Pons (tissue), 1 donor: ENCODE measurements at regions not wholly inside any gene's neighbourhood (a gene's known extent, or its start where the extent isn't known, plus 50 kb on each side); places are given as distances from the start of the nearest gene placed in this dataset.

Source experiments
- DNase-seq: peaks from one replicate; pipeline ENCODE4 v3.0.0-alpha.2; 2016; ENCODE audit warnings: low spot score

DNA sequence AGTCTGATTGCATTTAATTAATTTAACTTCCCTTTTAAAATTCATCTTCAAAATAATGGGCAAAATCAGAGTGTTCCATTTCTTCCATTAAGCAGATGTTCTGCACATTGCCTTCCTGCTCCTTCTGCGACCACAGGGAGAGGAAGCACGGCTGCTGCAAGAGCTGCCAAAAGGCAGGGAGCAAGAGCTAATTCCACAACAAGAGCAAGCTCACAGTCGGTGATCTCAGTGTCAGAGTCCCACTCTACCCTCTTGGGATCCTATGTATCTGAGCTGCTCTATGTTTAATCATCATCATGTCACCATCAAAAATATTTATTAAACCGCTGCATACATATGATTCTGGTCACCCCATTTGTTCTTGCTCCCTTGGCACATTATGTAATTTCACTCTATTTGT is 255.3 kb upstream of the CAMK1G start:
- no peak for DNase-seq

DNA sequence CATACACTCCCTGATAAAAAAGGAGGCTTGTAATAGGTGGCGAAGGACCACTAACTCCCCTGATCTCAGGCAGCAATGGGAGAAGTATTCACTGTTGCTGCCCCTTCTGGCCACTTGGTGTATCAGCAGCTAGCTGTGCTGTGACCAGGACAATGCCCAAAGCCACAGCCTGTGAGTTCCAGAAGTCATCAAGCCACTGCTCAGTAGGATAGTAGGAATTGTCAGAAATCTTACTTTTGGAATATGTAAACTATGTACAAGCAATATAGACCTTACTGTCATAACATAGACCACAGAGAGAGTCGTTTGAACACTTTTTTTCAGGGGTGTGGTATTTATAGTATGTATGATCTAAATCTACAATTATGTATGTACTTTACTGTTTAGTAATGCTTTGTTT is 248.3 kb upstream of the CAMK1G start:
- DNase-seq = peak; percentile 31

DNA sequence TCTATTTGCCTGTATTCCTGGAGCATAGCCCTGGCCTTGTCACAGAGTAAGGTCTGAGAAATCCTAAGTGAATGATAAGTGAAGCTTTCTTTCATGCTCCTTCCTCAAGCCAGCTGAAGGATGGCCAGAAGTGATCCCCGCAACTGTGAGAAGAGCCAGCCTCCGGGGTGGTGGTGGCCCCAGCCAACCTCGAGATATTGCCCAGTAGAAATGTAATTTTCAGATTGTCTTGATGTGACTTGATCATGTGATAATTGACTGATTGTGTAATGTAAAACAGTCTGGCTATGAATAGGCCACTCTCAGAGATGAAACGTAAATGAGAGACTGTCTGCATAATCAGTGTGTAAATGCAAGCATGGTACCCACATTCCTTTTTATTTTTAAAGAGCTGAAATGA is 242.4 kb upstream of the CAMK1G start:
- no peak for DNase-seq

DNA sequence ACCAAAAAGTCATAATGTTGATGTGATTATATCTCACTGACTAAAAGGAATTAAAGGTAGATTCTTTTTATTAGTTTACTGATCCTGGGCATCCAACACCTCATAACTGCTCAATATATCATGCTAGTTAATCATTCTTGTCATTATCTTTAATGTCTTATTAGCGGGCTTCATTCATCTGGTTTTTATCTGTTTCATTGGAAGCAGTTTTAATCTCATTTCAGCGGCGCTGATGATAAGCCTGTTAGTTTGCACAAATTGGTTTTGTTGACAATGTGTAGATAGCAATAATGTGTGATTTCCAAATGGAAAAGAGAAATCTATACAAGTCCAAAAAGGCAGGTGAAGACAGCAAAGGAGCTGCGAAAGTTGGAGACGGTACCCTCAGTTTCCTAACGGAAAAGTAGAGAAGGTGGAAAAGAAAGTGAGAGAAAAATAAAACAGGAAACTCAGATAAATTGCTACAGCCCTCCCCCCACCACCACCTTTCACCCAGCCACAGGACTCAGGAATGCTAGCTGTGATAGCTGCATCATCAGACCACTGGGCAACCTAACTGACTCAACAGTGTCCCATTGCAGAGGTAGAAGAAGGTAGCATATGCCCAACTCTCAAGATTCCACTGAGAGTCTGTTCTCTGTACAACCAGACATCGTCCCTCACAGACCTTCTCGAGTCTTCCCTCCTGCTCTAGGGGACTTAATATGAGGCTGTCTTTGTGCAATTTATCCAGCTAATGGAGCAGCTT is 241.7 kb upstream of the CAMK1G start:
- DNase-seq = no peak

DNA sequence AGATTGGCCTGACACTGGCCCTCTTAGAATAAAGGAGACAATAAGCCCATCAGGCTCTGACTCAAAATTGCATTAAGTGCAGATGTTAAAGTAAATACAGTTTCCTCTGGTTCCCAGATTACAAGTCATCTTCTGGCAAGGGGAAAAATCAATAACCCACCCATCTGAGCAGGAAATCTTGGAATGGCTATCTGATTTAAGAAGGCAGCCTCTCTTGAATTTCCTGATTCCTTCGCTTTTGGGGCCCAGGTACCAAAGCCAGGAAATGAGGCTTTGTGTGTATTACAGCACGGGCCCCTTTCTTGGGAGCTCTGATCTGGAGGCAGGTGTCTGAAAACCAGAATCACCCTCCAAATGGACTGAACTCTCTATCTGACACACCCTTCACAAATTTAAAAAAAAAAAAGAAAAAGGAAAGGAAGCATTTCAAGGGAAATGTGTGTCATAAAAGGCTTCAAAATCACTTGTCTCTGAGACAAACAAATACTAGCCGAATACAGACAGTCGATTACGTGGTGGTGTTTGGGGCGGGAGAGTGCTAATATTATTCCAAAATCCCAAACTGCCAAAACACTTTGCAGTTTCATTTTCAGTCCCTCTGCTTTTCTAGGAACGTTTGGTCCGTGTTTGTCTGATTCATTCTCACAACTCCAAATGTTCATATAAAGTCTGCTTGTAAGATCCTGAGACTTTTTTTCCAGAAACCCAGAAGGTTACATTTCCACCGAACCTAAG is 240.9 kb upstream of the CAMK1G start:
- no peak for DNase-seq

DNA sequence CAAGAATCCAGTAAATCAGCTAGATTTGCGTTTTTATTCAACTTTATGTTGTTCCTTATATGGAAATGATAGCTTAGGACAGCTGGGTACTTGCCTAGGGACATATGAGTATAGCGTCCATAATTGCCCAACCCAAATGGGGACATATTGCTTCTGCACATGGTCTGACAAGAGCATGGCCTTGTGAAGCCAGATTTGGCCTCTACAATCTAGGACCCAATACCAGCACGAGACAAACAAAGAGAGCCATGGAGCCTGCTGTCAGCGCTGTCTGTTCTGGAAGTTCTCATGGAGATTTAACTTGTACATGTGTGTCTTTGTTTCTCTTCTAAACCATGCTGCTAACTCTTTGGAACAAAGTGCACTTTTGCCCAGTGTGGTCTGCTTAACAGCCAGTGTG is 240.0 kb upstream of the CAMK1G start:
- no peak for DNase-seq

DNA sequence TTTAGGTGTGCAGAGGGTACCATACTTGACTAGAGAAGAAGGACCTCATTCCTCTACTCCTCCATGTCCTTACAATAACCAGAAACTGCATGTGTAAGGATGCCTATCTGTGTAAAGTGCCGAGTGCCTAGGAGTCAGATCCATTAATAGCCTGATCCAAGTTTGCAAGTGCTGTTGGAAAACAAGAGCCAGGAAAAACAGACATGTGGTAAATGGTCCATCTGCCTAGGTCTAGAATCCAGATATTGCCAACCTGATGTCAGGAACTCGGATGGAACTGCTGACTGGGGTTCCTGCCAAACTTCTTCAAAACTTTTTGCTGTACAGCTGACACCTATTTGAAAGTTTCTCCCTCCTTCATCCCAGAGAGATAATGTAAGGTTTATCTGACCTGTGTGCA is 239.4 kb upstream of the CAMK1G start:
- DNase-seq = no peak

DNA sequence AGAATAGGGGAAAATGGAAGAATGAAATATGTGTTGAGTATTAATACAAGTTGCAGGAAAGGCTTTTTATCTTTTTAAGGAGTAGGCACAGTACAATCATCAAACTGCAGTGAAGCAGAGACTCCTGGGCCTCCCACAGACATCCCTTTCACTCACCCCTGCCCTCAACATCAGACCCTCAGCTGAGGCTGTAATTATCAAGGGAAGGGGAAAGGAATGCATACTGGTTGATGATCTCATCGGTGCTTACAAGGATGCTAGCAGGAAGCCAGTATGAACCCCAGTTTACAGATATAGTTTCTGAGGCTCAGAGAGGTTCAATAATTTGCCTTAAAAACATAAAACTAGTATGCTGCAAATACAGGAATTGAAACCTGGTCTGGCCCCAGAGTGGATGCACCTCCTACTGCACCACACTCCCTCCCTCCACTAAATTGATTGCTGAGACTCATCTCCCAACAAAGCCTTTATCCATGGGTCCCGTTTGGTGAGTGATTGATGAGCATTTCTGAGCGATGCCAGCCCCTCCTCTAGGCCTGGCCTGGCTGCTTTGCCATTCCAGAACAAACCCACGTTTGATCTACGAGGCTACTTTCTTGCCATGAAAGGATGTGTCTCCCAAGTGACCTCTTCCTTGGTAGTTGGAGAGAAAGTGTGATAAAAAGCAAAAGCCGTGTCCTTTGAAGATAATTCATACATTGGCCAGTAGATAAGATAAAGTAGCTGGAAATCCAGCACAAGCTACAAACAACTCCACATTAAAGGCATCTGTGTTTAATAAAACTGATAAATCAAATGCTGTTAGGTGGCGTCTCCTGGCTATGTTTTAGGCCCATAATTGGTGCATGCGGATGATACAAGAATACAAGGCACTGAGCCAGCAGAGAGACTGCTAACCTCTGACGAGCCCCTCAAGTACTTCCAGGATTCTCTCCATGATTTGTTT is 233.9 kb upstream of the CAMK1G start:
- no peak for DNase-seq

DNA sequence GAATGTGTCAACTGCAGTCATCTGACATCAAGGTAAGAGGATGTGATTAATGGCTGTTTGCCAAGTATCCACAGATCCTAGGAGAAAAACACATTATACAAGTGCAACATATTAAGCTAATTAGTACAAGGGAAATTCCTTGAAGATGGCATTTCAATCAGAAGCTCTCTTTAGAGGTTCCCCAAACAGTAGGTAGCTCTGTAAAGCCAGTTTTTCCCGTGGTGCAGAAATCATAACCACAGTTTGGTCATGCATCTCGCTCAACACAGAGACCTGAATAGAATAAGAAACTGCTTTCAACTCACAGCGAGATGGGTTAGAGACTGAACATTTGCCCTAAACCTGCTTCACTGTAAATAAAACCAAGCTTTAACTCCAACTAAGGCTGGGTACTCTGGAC is 230.5 kb upstream of the CAMK1G start:
- DNase-seq = no peak

DNA sequence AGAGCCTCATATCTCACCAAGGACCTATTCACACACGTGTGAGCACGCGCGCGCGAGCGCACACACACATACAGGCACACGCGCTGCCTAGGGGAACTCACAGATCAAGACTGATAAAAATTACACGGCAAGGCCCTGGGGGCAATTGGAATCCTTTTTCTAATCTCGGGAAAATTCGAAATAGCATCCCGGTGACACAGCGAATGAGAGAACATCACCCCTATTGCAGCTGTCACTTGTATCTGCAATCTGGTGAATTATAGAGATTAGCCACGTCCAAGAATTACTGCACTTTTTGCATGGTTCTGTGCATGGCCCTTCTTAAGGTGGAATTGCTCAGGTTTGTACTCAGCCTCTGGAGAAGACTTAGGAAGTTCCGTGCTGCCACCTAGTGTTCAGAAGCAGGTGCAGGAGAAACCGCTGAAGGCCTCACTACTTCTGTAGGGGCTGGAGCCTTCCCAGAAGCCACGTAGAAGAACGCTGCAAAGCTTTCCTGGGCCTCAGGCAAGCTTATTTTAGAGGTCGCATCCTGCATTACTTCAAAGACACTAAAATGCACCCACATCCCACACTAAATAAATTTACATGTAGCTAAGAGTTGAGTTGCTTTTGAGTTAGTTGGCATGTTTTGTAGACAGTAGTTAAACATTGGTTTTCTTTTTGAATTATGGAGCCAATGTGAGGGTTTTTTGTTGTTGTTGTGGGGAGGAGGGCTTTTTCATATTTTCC is 229.2 kb upstream of the CAMK1G start:
- DNase-seq = peak; percentile 88

DNA sequence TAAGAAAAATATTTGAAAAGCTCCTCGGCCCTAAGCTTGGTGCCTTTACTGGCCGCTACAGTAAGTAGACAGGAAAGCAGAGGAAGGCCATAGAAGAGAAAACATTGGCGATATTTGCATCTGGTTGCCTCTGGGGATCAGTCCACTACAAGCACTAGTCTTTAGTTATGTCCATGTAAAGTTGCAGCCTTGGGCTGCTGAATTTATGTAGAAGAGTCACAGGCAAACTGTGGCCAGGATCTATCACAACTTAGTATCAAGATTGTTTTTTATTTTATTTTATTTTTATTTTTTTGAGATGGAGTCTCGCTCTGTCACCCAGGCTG is 228.7 kb upstream of the CAMK1G start:
- no peak for DNase-seq

DNA sequence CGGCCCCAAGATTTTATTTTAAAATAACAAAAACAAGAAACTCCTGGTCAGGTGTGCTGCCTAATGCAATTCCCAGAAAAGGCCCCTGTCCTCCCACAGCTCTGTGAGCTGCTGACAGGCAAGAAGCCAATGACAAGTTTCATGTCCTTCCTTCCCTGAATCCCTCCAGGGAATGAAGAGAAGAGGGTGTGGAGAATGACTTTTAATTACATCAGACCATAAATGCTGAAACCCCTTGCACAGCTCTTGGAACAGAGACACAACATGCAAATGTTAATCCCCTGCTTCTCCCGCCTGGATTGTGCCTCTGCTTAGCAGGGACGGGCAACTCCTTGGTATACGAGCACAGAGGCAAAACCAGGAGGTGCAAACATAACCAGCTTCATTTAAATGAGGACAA is 228.1 kb upstream of the CAMK1G start:
- DNase-seq = no peak

DNA sequence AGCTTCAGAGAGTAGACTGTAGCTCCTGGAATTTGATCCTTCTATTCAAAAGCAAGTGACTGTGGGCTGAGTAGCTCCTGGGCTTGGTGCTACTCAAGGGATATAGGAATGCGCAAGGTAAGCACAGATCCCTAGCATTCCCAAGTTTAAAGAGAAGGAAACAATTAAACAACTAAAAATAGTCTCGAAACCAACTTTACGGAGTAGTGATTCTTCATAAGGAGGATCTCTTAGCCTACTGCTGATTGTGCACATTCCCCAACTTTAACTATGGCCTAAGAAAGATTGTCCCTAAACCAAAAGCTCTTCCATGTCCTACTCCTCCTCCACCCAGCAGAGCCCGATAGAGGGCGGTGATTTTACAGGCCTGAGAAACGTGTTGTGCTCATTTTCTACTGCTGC is 226.5 kb upstream of the CAMK1G start:
- DNase-seq = no peak

DNA sequence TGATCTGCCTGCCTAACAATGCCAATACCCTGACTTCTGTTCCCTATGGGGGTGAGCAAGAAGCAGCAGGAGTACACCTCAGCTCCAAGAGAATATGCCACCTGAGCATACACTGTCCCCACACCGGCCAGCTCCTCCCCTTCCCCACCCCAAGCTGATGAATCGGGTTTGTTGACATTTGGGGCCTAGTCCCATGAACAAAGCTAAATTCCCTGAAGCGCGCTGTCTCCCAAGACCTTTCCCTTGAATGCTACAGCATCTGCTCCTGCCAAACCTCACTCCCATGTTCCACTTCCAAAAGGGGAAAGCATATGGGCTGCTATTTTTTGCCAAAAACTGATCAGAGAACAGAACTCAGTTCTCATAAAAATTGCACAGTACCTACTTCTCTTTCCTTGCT is 220.4 kb upstream of the CAMK1G start:
- DNase-seq = peak; percentile 17

DNA sequence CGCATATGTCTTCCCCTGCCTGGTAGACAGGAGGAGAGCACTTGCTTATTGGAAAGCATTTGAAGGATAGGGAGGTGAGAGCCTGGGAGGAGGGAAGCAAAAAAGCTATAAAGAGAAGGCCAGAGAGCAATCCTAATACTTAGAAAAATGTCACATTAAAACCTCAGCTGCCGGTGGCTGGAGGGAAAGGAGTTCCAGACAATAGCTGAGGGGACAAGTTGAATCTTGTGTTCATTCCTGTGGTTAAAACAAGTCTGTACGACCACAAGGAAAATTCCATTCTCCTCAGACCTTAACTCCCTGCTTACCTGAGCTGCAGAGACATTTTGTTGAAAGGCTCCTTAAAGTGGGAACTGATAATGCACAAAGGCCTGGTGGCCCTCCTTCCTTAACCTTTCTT is 218.8 kb upstream of the CAMK1G start:
- no peak for DNase-seq

DNA sequence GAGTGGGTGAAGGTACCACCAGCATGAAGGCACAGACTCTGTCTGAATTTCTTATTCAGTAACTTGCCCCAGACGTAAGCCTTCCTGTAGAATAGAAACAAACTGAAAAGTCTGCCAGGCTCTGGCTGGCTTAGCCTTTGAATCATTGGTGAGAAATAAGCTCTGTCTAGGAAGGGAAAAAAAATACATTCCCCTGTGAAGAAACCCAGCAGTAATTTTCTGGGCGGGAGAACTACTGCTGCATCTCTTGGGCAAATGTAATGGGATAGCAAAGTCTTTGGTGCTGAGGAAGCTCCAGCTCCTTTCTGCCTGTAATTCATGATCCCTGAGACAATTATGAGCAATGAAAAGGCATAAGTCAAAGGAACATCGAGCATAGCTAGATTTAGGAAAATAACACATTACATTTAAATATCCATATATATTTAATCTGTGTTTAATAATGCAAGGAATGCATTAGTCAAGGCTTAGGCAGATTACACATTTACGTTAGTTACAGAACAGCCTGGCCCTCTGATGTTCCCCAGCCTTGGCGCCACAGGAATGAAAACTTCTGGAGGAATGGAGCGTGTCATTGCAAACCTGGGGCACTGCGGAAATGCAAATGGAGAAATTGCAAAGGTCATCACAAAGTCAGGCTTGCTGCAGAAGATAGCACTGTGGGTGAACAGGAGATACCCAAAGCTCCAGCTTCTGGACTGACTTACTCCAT is 216.3 kb upstream of the CAMK1G start:
- no peak for DNase-seq

DNA sequence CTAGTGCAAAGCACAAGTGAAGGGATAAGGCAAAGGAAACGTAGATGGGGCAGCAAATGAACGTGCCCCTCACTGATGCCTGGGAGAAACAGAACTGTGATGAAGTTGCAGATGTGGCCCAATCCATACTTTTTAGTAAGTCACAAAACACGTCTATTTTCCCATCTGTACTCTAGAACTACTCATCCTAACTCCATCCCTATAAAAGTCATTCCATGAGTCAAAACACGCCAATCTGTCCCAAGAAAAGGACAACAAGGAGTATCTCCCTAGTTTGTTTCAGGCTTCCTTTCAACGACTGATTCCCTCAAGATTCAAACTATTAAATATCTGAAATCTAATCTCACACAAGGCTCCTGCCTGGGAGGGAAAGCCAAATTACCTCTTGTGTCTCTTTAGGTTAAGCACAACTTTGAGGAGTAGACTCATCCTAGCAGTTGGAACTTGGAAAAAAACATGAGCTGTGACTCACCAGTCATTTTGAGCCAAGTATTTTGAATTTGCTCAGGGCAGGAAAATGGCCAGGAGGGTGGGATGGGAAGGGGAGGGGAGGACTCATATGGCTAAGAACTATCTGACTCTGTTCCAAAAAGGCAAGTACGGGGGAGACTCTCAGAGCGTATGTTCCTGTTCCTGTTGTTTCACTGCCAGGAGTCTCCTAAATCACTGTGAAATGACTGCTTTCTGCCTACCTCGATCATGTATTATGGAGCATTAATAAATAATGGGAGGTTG is 214.5 kb upstream of the CAMK1G start:
- peak; percentile 26 for DNase-seq

DNA sequence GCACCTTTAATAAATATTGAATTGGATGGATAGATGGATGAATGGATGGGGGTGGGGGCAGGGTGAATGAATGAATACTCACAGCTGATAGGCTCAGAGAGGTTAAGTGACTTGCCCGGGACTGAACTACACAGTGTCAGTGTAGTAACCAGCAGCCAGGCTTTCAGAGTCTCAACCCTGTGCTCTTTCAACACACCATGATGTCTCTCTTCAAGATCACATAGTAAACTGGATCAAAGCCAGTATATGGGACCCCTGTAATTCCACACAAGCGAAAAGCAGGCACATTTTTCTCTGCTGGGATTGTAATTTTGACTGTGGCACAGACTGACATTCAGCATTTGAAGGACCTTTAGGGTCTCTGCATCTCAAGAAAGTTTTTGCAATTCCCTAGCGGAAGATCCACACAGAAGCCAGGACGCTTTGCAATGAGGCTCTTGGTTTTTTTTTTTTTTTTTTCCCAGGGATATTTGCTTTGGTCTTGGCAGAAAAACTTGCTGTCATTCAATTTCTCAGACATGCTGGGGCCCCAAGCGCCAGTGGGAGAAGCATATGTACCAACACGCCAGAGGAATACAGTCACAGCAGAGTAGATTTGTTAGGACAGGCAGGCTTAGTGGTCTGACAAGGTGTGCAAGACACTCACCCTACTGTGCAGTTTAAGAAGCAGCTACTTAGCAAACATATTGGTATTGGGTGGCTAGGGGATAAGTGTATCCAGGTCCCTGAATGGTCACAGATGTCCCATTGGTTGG is 213.1 kb upstream of the CAMK1G start:
- DNase-seq = no peak

DNA sequence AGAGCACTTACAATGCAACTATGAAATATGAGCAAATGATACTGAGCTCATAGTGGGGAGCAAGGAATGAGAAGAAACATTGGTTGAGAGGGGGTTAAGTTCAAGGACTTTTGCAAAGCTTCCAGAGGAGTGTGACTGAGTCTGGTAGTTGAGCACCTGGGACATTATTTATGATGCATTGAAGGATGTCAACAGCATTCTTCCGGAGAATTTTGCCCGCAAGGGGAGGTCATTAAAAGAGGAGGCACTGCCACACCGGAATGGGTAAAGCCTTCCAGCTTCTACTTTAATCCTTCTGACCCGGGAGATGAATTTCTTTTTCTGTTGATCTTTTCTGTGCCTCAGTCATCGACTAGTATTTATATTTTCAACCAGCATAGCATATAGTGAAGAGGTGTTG is 208.4 kb upstream of the CAMK1G start:
- no peak for DNase-seq
